ENCODE measurements at regions not wholly inside any gene's neighbourhood (a gene's known extent, or its start where the extent isn't known, plus 50 kb on each side); places are given as distances from the start of the nearest gene placed in this dataset.
"Not testable (repeated sequence)": the region's sequence is repeated elsewhere in the genome, so short reads cannot be mapped to it uniquely, and the experiment has no call there.

DNA sequence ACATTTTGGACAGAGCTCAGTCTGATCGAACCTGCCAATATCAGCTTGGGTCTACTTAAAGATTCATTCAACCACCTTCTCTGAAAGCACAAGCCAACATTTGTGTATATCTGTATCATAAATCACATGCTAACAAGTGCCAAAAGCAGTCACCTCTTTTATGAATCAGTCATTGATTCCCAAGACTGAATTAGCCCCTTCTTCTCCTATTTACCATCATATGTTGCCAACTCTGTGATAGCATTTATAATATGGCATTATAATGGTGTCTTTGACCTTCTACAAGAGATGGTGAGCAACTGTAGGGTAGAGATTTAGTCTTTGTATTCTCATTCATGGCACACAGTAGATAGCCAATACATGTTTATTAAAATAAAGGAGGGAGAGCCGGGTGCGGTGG is 61.4 kb downstream of the DDX53 start:
- H3K27ac ChIP-seq = no peak overlapping the region
- no peak overlapping the region for H3K4me3 ChIP-seq
- no peaks in the 10 kb centered on the region for H3K9me3 ChIP-seq (ENCODE audit: low read depth)
- no peaks in the 10 kb centered on the region for H3K27me3 ChIP-seq
- no peaks in the 10 kb centered on the region for H3K4me1 ChIP-seq (ENCODE audit: low read depth)
- TF ChIP-seq, protein P1, sequence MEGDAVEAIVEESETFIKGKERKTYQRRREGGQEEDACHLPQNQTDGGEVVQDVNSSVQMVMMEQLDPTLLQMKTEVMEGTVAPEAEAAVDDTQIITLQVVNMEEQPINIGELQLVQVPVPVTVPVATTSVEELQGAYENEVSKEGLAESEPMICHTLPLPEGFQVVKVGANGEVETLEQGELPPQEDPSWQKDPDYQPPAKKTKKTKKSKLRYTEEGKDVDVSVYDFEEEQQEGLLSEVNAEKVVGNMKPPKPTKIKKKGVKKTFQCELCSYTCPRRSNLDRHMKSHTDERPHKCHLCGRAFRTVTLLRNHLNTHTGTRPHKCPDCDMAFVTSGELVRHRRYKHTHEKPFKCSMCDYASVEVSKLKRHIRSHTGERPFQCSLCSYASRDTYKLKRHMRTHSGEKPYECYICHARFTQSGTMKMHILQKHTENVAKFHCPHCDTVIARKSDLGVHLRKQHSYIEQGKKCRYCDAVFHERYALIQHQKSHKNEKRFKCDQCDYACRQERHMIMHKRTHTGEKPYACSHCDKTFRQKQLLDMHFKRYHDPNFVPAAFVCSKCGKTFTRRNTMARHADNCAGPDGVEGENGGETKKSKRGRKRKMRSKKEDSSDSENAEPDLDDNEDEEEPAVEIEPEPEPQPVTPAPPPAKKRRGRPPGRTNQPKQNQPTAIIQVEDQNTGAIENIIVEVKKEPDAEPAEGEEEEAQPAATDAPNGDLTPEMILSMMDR (IDR thresholded peaks at IDR 0.05; ENCODE audit: low read depth, low read length) = no peak
- DNase-seq (ENCODE audit: low read depth in 1 of 2, low spot score in 1 of 2) = no peak
- no peaks in the 10 kb centered on the region for H3K36me3 ChIP-seq

DNA sequence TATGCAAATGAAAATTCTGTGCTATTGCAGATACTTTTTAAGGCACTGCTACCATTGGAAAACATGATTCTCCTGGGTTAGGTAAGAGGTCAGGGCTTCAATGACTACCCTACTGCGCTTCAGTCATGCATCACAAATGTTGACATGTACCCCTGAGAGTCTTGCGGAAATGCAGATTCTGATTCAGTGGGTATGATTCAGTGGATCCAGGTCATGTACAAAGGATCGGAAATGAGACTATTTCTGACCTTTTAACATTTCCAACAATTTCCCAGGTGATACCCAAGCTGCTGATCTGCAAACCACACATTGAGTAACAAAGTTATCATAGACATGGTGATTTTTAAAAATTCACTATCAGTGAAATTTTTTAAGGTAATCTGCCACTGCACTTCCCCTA is 62.6 kb downstream of the DDX53 start:
- TF ChIP-seq, protein P1 (IDR thresholded peaks at IDR 0.05; ENCODE audit: low read depth, low read length) = no peak
- DNase-seq (ENCODE audit: low read depth in 1 of 2, low spot score in 1 of 2) = no peak
- H3K9me3 ChIP-seq (ENCODE audit: low read depth) = no peaks in the 10 kb centered on the region
- H3K27me3 ChIP-seq = no peaks in the 10 kb centered on the region
- no peaks in the 10 kb centered on the region for H3K36me3 ChIP-seq
- H3K4me3 ChIP-seq = no peak overlapping the region
- H3K4me1 ChIP-seq (ENCODE audit: low read depth) = no peaks in the 10 kb centered on the region
- no peak overlapping the region for H3K27ac ChIP-seq

DNA sequence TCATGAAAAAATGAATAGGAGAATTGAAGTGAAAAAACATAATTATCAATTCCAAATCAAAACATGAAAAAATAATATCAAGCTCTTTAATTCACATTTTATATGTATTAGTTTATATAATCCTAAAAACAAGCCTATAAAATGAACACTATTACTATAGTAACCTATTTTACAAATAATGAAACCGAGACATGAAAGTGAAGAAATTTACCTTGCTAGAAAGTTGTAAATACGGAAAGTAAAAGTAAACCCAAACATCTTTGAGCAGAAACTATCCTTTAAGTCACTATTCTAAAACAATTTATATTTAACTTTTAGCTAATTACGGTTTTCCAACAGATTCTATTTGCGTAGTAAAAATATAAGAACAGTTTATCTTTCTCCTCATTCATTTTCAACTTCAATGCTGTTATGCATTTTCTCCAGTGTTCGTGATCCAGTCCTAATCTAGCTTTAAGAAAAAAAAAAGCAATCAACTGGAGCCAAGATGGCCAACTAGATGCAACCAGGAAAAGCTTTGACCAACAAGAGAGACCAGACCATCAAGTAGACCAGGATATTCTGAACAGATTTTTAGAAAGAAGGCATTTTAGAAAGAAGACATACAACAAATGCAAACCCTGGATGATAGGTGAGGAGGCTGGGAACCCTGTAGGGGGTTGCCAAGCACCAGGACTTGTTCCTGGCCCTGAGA is 67.0 kb downstream of the DDX53 start:
- Histone ChIP-seq H3K9me3 (ENCODE audit: low read depth) (no peaks in the 10 kb centered on the region), H3K36me3 (no peaks in the 10 kb centered on the region), H3K4me3 (no peak overlapping the region), H3K27ac (no peak overlapping the region), H3K27me3 (no peaks in the 10 kb centered on the region), H3K4me1 (ENCODE audit: low read depth) (no peaks in the 10 kb centered on the region)
- no peak for DNase-seq (ENCODE audit: low read depth in 1 of 2, low spot score in 1 of 2)
- TF ChIP-seq, protein P1 (IDR thresholded peaks at IDR 0.05; ENCODE audit: low read depth, low read length) = no peak

DNA sequence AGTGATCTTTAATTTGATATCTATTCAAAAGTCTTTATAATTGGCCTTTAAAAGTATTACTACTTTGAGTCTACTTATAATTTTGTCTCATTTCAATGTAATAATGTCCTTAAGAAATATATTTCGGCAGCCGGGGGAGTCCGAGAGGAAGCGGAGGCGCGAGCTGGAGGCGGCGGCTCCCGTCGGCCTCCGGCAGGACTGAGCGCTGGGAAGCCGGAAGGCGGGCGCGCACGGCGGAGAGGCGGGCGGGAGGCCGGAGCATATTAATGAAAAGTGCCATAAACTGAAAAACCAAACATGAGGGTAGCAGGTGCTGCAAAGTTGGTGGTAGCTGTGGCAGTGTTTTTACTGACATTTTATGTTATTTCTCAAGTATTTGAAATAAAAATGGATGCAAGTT is 75.7 kb downstream of the DDX53 start:
- H3K36me3 ChIP-seq; H3K4me3 ChIP-seq; H3K4me1 ChIP-seq (ENCODE audit: low read depth); H3K27ac ChIP-seq; H3K9me3 ChIP-seq (ENCODE audit: low read depth); H3K27me3 ChIP-seq: not testable (repeated sequence)
- peak in 1 of 2 donors; percentile 3 for DNase-seq (ENCODE audit: low read depth in 1 of 2, low spot score in 1 of 2)

DNA sequence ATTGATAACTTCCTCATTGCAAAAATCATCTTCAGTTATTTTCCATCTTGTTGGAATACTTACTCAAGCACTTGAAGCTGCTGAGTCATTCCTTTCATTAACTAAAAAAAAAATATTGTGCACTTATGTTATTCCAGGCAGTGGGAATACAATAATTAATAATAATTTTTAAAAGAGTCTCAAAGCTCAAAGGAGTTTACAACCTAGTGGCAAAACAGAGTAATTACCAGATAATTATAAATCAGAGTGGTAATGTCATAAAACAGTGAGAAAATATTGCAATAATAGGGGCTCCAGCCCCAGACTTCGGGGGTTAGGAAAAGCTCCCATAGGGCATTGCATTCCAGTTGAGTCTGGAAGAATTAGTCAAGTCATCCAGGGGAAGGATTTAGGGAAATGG is 79.6 kb downstream of the DDX53 start:
- H3K4me3 ChIP-seq = no peak overlapping the region
- TF ChIP-seq, protein P1 (IDR thresholded peaks at IDR 0.05; ENCODE audit: low read depth, low read length) = no peak

DNA sequence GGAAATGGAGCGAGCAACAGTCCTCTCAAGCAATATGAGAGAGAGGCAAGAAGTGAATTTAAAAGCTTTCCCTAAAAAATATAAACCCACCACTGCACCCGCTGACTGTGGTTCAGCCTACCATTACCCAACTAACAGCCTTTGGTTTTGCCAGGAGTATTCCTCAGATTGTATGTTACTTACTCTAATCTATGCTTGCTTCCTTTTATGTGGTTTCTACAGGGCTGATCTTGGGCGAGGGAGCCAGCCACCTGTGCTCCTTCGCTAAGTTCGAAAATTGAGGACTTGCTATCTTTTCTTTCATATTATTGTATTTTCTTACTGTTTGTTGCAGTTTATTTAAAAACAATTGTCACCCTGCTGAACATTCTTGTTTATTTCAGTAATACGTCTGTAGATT is 101.1 kb downstream of the DDX53 start:
- no peaks in the 10 kb centered on the region for H3K27me3 ChIP-seq
- TF ChIP-seq, protein P1 (IDR thresholded peaks at IDR 0.05; ENCODE audit: low read depth, low read length) = no peak

More for the DNA sequence above, 79.6 kb downstream of the DDX53 start:
- Histone ChIP-seq H3K9me3 (ENCODE audit: low read depth) (no peaks in the 10 kb centered on the region), H3K27ac (no peak overlapping the region), H3K27me3 (no peaks in the 10 kb centered on the region), H3K36me3 (no peaks in the 10 kb centered on the region), H3K4me1 (ENCODE audit: low read depth) (no peaks in the 10 kb centered on the region)
- DNase-seq (ENCODE audit: low read depth in 1 of 2, low spot score in 1 of 2) = no peak

More for the DNA sequence above, 101.1 kb downstream of the DDX53 start:
- Histone ChIP-seq H3K27ac (no peak overlapping the region), H3K36me3 (no peaks in the 10 kb centered on the region), H3K4me1 (ENCODE audit: low read depth) (no peaks in the 10 kb centered on the region), H3K4me3 (no peak overlapping the region), H3K9me3 (ENCODE audit: low read depth) (no peaks in the 10 kb centered on the region)
- no peak for DNase-seq (ENCODE audit: low read depth in 1 of 2, low spot score in 1 of 2)

Data from cardiac muscle cell (in vitro differentiated cells and primary cell).